Tongue (tissue), 1 donor: ENCODE measurements at regions not wholly inside any gene's neighbourhood (a gene's known extent, or its start where the extent isn't known, plus 50 kb on each side); places are given as distances from the start of the nearest gene placed in this dataset.
A peak's percentile ranks its signal among the peaks of the same experiment; 100 is the strongest.
"Not testable (repeated sequence)": the region's sequence is repeated elsewhere in the genome, so short reads cannot be mapped to it uniquely, and the experiment has no call there.

Source experiments
- DNase-seq: peaks from one replicate; pipeline ENCODE4 v3.0.0-alpha.2; 2015

- not testable (repeated sequence) for DNase-seq
Observed at GRCh38 chr10:9057293-9057692, 1002.8 kb downstream of the GATA3 start.

- no peak for DNase-seq
Observed at GRCh38 chr10:9060314-9060713, 1005.8 kb downstream of the GATA3 start.

- no peak for DNase-seq
Observed at GRCh38 chr10:9061871-9062270, 1007.4 kb downstream of the GATA3 start.

- DNase-seq = no peak
Observed at GRCh38 chr10:9066152-9066551, 1011.7 kb downstream of the GATA3 start.

GRCh38 chr10:9068003-9068402 lies 1013.5 kb downstream of the GATA3 start:
- DNase-seq = no peak

- DNase-seq = no peak
Observed at GRCh38 chr10:9069136-9069535, 1014.6 kb downstream of the GATA3 start.

- no peak for DNase-seq
Observed at GRCh38 chr10:9075420-9075819, 1020.9 kb downstream of the GATA3 start.

GRCh38 chr10:9076066-9076465 lies 1021.6 kb downstream of the GATA3 start:
- DNase-seq = no peak

GRCh38 chr10:9081253-9081652 lies 1026.8 kb downstream of the GATA3 start:
- DNase-seq = no peak

GRCh38 chr10:9081961-9082360 lies 1027.5 kb downstream of the GATA3 start:
- DNase-seq = no peak

GRCh38 chr10:9091530-9092093 lies 1037.1 kb downstream of the GATA3 start:
- DNase-seq = no peak

GRCh38 chr10:9096288-9096687 lies 1041.8 kb downstream of the GATA3 start:
- DNase-seq = no peak

GRCh38 chr10:9097206-9097990 lies 1042.9 kb downstream of the GATA3 start:
- DNase-seq = no peak

- DNase-seq = no peak
Observed at GRCh38 chr10:9097991-9098306, 1043.5 kb downstream of the GATA3 start.

- no peak for DNase-seq
Observed at GRCh38 chr10:9102026-9102425, 1047.5 kb downstream of the GATA3 start.

- no peak for DNase-seq
Observed at GRCh38 chr10:9103301-9103700, 1048.8 kb downstream of the GATA3 start.

GRCh38 chr10:9111976-9112375 lies 1057.5 kb downstream of the GATA3 start:
- DNase-seq = peak; percentile 1

GRCh38 chr10:9126728-9127127 lies 1072.2 kb downstream of the GATA3 start:
- no peak for DNase-seq

GRCh38 chr10:9137368-9137767 lies 1082.9 kb downstream of the GATA3 start:
- no peak for DNase-seq

GRCh38 chr10:9138829-9139228 lies 1084.3 kb downstream of the GATA3 start:
- DNase-seq = not testable (repeated sequence)

GRCh38 chr10:9140373-9140772 lies 1085.9 kb downstream of the GATA3 start:
- peak; percentile 37 for DNase-seq

GRCh38 chr10:9147475-9147874 lies 1093.0 kb downstream of the GATA3 start:
- DNase-seq = no peak

- DNase-seq = no peak
Observed at GRCh38 chr10:9149134-9149533, 1094.6 kb downstream of the GATA3 start.

GRCh38 chr10:9153057-9153456 lies 1098.6 kb downstream of the GATA3 start:
- not testable (repeated sequence) for DNase-seq
